RWPE2 (cell line): ENCODE measurements at regions not wholly inside any gene's neighbourhood (a gene's known extent, or its start where the extent isn't known, plus 50 kb on each side); places are given as distances from the start of the nearest gene placed in this dataset.

ENCODE experiments used
- ATAC-seq: fragments of 200-7000 bp; cut with Tn5 transposase; 3 replicates; pipeline ENCODE4 v1.9.1; 2021; ENCODE audit warnings: low read depth
- DNase-seq: peaks from one replicate; pipeline ENCODE4 v3.0.0-alpha.2; 2020; ENCODE audit warnings: low spot score
- H3K27ac ChIP-seq: fragments of 450-650 bp; 2 replicates; pipeline ENCODE4 v1.5.1; 2017; ENCODE audit warnings: mild to moderate bottlenecking; ENCODE audit not compliant: poor library complexity, severe bottlenecking
- H3K27me3 ChIP-seq: fragments of 250-450 bp; sonication (Bioruptor Pico); 2 replicates; pipeline ENCODE4 v1.5.1; 2021; ENCODE audit warnings: mild to moderate bottlenecking, moderate library complexity; ENCODE audit not compliant: insufficient read depth, poor library complexity, severe bottlenecking
- H3K36me3 ChIP-seq: fragments of 250-450 bp; sonication (Bioruptor Pico); 2 replicates; pipeline ENCODE4 v1.5.1; 2020; ENCODE audit warnings: low read depth, mild to moderate bottlenecking, moderate library complexity
- H3K4me1 ChIP-seq: fragments of 250-450 bp; sonication (Bioruptor Pico); 2 replicates; pipeline ENCODE4 v1.5.1; 2021; ENCODE audit warnings: mild to moderate bottlenecking, moderate library complexity; ENCODE audit not compliant: insufficient read depth, poor library complexity, severe bottlenecking
- H3K4me3 ChIP-seq: fragments of 250-450 bp; sonication (Bioruptor Pico); 2 replicates; pipeline ENCODE4 v1.5.1; 2021; ENCODE audit warnings: mild to moderate bottlenecking, moderate library complexity; ENCODE audit not compliant: severe bottlenecking
- H3K9me3 ChIP-seq: fragments of 250-450 bp; sonication (Bioruptor Pico); 2 replicates; pipeline ENCODE4 v1.5.1; 2021; ENCODE audit warnings: mild to moderate bottlenecking, moderate library complexity; ENCODE audit not compliant: severe bottlenecking
- CTCF ChIP-seq: fragments of 450-650 bp; IDR thresholded peaks from one replicate; pipeline ENCODE4 v1.5.1; 2017; ENCODE audit warnings: mild to moderate bottlenecking, moderate library complexity; ENCODE audit not compliant: poor library complexity, severe bottlenecking

- TF ChIP-seq CTCF: no peak
- Histone ChIP-seq H3K4me1 (no peaks in the 10 kb centered on the region), H3K9me3 (no peaks in the 10 kb centered on the region), H3K4me3 (no peak overlapping the region), H3K36me3 (no peaks in the 10 kb centered on the region), H3K27me3 (no peaks in the 10 kb centered on the region), H3K27ac (no peak overlapping the region)
- DNase-seq: no peak
- ATAC-seq: no peak
Measured at GRCh38 chr10:44650691-44651661, 260.2 kb upstream of the TMEM72 start.

- H3K36me3 ChIP-seq: no peaks in the 10 kb centered on the region
- ATAC-seq (no peak), DNase-seq (no peak)
- no peaks in the 10 kb centered on the region for H3K27me3 ChIP-seq
- H3K27ac ChIP-seq: no peak overlapping the region
- no peak for TF ChIP-seq CTCF
- no peak overlapping the region for H3K4me3 ChIP-seq
- H3K4me1 ChIP-seq: no peaks in the 10 kb centered on the region
- no peaks in the 10 kb centered on the region for H3K9me3 ChIP-seq
Measured at GRCh38 chr10:44651834-44652233, 259.3 kb upstream of the TMEM72 start.

- Histone ChIP-seq H3K27ac (no peak overlapping the region), H3K9me3 (peaks cover 3% of the 10 kb centered on the region), H3K27me3 (no peaks in the 10 kb centered on the region), H3K36me3 (no peaks in the 10 kb centered on the region), H3K4me1 (no peaks in the 10 kb centered on the region), H3K4me3 (no peak overlapping the region)
- TF ChIP-seq CTCF: no peak
- ATAC-seq: no peak
- DNase-seq: no peak
Measured at GRCh38 chr10:44659320-44659719, 251.8 kb upstream of the TMEM72 start.

DNA sequence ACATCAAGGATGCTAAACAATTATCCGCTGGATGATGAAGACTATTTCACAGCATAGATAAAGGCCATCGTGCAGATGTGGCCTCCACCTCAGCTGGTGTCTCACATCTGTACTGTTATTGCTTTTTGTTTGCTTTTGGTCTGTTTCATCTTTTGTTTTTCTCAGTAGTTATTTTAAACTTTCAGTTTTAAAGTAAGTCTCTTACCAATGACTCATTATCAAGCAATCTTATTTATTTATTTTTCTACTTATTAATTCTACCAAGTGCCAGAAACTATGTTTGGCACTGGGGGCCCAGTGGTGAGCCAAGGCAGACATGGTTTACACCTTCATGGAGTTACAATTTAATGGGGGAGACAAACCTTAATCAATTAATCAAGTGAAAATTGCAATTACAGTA, 250.9 kb upstream of the TMEM72 start:
- Histone ChIP-seq H3K36me3 (no peaks in the 10 kb centered on the region), H3K9me3 (peaks cover 3% of the 10 kb centered on the region), H3K4me1 (no peaks in the 10 kb centered on the region), H3K27me3 (no peaks in the 10 kb centered on the region), H3K4me3 (no peak overlapping the region), H3K27ac (no peak overlapping the region)
- DNase-seq: no peak
- ATAC-seq: no peak
- TF ChIP-seq CTCF: no peak

GRCh38 chr10:44662051-44662450, 249.1 kb upstream of the TMEM72 start:
- no peaks in the 10 kb centered on the region for H3K4me1 ChIP-seq
- DNase-seq (no peak), ATAC-seq (no peak)
- H3K36me3 ChIP-seq: no peaks in the 10 kb centered on the region
- TF ChIP-seq CTCF: no peak
- peaks cover 3% of the 10 kb centered on the region for H3K9me3 ChIP-seq
- H3K27me3 ChIP-seq: no peaks in the 10 kb centered on the region
- no peak overlapping the region for H3K4me3 ChIP-seq
- H3K27ac ChIP-seq: no peak overlapping the region
